ENCODE measurements at regions not wholly inside any gene's neighbourhood (a gene's known extent, or its start where the extent isn't known, plus 50 kb on each side); places are given as distances from the start of the nearest gene placed in this dataset.

GRCh38 chr7:12139416-12139815 is 71.7 kb upstream of the TMEM106B start:
- ChIA-PET POLR2A (no interaction called here), CTCF (interaction anchor here (0.7 kb wide), 1 partner anchor 189 kb away, joined by 3 read pairs; no protein-coding TSS in a partner anchor)
- no peak overlapping the region for H3K4me3 ChIP-seq (ENCODE audit: low read depth, low read length)
- no peak for TF ChIP-seq CTCF (IDR thresholded peaks at IDR 0.05; ENCODE audit: insufficient read depth, low read depth, low read length)
- H3K27me3 ChIP-seq (ENCODE audit: control insufficient read depth, insufficient read depth, low read length) = no peaks in the 10 kb centered on the region
- no peak for DNase-seq (ENCODE audit: low read depth)
- no peaks in the 10 kb centered on the region for H3K36me3 ChIP-seq (ENCODE audit: control insufficient read depth, insufficient read depth, low read length)

GRCh38 chr7:12146813-12147212 is 64.3 kb upstream of the TMEM106B start:
- CTCF ChIA-PET = no interaction called here

GRCh38 chr7:12152196-12152918 is 58.7 kb upstream of the TMEM106B start:
- H3K4me3 ChIP-seq (ENCODE audit: low read depth, low read length) = no peak overlapping the region
- no peak for TF ChIP-seq CTCF (IDR thresholded peaks at IDR 0.05; ENCODE audit: insufficient read depth, low read depth, low read length)
- no peaks in the 10 kb centered on the region for H3K27me3 ChIP-seq (ENCODE audit: control insufficient read depth, insufficient read depth, low read length)
- no peak for DNase-seq (ENCODE audit: low read depth)
- CTCF ChIA-PET = interaction anchor here (0.8 kb wide), 1 partner anchor 27 kb away, joined by 3 read pairs; no protein-coding TSS in a partner anchor
- POLR2A ChIA-PET = no interaction called here
- no peaks in the 10 kb centered on the region for H3K36me3 ChIP-seq (ENCODE audit: control insufficient read depth, insufficient read depth, low read length)

More at GRCh38 chr7:12146813-12147212, 64.3 kb upstream of the TMEM106B start:
- no peak for TF ChIP-seq CTCF (IDR thresholded peaks at IDR 0.05; ENCODE audit: insufficient read depth, low read depth, low read length)
- POLR2A ChIA-PET = no interaction called here
- no peak for DNase-seq (ENCODE audit: low read depth)
- no peak overlapping the region for H3K4me3 ChIP-seq (ENCODE audit: low read depth, low read length)
- H3K36me3 ChIP-seq (ENCODE audit: control insufficient read depth, insufficient read depth, low read length) = no peaks in the 10 kb centered on the region
- no peaks in the 10 kb centered on the region for H3K27me3 ChIP-seq (ENCODE audit: control insufficient read depth, insufficient read depth, low read length)

- H3K36me3 ChIP-seq (ENCODE audit: control insufficient read depth, insufficient read depth, low read length) = no peaks in the 10 kb centered on the region
- H3K27me3 ChIP-seq (ENCODE audit: control insufficient read depth, insufficient read depth, low read length) = no peaks in the 10 kb centered on the region
- CTCF ChIA-PET = no interaction called here
- POLR2A ChIA-PET = no interaction called here
- no peak overlapping the region for H3K4me3 ChIP-seq (ENCODE audit: low read depth, low read length)
- no peak for TF ChIP-seq CTCF (IDR thresholded peaks at IDR 0.05; ENCODE audit: insufficient read depth, low read depth, low read length)
- DNase-seq (ENCODE audit: low read depth) = no peak
Measured at GRCh38 chr7:12154119-12154518, 57.0 kb upstream of the TMEM106B start.

GRCh38 chr7:12157517-12157916 is 53.6 kb upstream of the TMEM106B start:
- no peak overlapping the region for H3K4me3 ChIP-seq (ENCODE audit: low read depth, low read length)
- ChIA-PET CTCF (no interaction called here), POLR2A (no interaction called here)
- no peak for TF ChIP-seq CTCF (IDR thresholded peaks at IDR 0.05; ENCODE audit: insufficient read depth, low read depth, low read length)
- no peaks in the 10 kb centered on the region for H3K36me3 ChIP-seq (ENCODE audit: control insufficient read depth, insufficient read depth, low read length)
- H3K27me3 ChIP-seq (ENCODE audit: control insufficient read depth, insufficient read depth, low read length) = no peaks in the 10 kb centered on the region
- DNase-seq (ENCODE audit: low read depth) = no peak
